ENCODE measurements at regions not wholly inside any gene's neighbourhood (a gene's known extent, or its start where the extent isn't known, plus 50 kb on each side); places are given as distances from the start of the nearest gene placed in this dataset.

GRCh38 chrX:124212622-124213021, 119.8 kb upstream of the TEX13D start:
- TF ChIP-seq POU6F1 (CRISPR knock-in tag; IDR thresholded peaks at IDR 0.05; ENCODE audit: borderline replicate concordance, low read depth) (no peak), CREB5 (CRISPR knock-in tag; IDR thresholded peaks at IDR 0.05; ENCODE audit: low read depth) (no peak), ZFP30 (CRISPR knock-in tag; IDR thresholded peaks at IDR 0.05) (no peak), CSRNP3 (CRISPR knock-in tag; IDR thresholded peaks at IDR 0.05) (no peak), SNAI2 (CRISPR knock-in tag; IDR thresholded peaks at IDR 0.05) (no peak), TCF4 (CRISPR knock-in tag; IDR thresholded peaks at IDR 0.05; ENCODE audit: borderline replicate concordance) (no peak), ARNTL (CRISPR knock-in tag; IDR thresholded peaks at IDR 0.05; ENCODE audit: borderline replicate concordance, low read depth) (no peak), PPARA (CRISPR knock-in tag; IDR thresholded peaks at IDR 0.05; ENCODE audit: borderline replicate concordance) (no peak), ZFP3 (CRISPR knock-in tag; IDR thresholded peaks at IDR 0.05) (no peak), RARB (CRISPR knock-in tag; IDR thresholded peaks at IDR 0.05) (no peak), CSDC2 (CRISPR knock-in tag; IDR thresholded peaks at IDR 0.05) (no peak), PATZ1 (CRISPR knock-in tag; IDR thresholded peaks at IDR 0.05; ENCODE audit: borderline replicate concordance) (no peak), ZNF70 (CRISPR knock-in tag; IDR thresholded peaks at IDR 0.05) (no peak), ZNF565 (CRISPR knock-in tag; conservative IDR thresholded peaks at IDR 0.05; ENCODE audit: low read depth) (no peak)
